GM19239 (cell line): ENCODE measurements at regions not wholly inside any gene's neighbourhood (a gene's known extent, or its start where the extent isn't known, plus 50 kb on each side); places are given as distances from the start of the nearest gene placed in this dataset.

Source experiments
- DNase-seq: peaks from one replicate; pipeline ENCODE4 v3.0.0; 2011; ENCODE audit warnings: low spot score; ENCODE audit not compliant: insufficient read length
- FAIRE-seq: peaks from 2 replicates; lab custom pipeline; 2011; peaks lifted over from hg19 to GRCh38; lab: Jason Lieb, UNC

GRCh38 chr9:1619915-1620710, 395.0 kb upstream of the SMARCA2 start:
- FAIRE-seq (no peak), DNase-seq (no peak)

- FAIRE-seq (no peak), DNase-seq (no peak)
These were observed 377.7 kb upstream of the SMARCA2 start for GRCh38 chr9:1637401-1637800.

GRCh38 chr9:1639166-1639565, 376.0 kb upstream of the SMARCA2 start:
- FAIRE-seq (no peak), DNase-seq (no peak)

- no peak for DNase-seq
- FAIRE-seq: no peak
These were observed 367.4 kb upstream of the SMARCA2 start for GRCh38 chr9:1647776-1648175.

DNA sequence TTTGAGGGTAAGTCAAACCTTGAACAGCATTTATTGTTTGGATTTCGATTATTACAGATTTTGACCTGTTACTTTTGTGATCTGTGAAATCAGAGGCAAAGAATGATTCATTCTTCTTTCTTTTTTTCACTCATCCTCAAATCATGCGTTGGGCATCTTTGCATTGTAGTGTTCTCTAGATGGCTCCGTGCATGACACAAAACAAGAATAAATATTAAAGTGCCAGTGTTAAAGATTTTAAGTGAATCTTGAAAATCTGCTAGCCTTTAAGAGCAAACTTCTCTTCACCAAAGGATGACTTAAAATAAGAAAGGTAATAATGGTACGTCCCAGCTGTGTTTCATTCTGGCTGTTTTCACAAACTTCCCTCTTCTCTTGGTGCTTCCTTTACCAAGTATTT, 361.9 kb upstream of the SMARCA2 start:
- FAIRE-seq (no peak), DNase-seq (no peak)

GRCh38 chr9:1658661-1659362, 356.3 kb upstream of the SMARCA2 start:
- no peak for DNase-seq
- FAIRE-seq: no peak

GRCh38 chr9:1659363-1659690, 355.8 kb upstream of the SMARCA2 start:
- DNase-seq: no peak
- no peak for FAIRE-seq

- FAIRE-seq (no peak), DNase-seq (no peak)
These were observed 346.7 kb upstream of the SMARCA2 start for GRCh38 chr9:1668441-1668840.

- no peak for FAIRE-seq
- no peak for DNase-seq
These were observed 341.8 kb upstream of the SMARCA2 start for GRCh38 chr9:1673300-1673699.

DNA sequence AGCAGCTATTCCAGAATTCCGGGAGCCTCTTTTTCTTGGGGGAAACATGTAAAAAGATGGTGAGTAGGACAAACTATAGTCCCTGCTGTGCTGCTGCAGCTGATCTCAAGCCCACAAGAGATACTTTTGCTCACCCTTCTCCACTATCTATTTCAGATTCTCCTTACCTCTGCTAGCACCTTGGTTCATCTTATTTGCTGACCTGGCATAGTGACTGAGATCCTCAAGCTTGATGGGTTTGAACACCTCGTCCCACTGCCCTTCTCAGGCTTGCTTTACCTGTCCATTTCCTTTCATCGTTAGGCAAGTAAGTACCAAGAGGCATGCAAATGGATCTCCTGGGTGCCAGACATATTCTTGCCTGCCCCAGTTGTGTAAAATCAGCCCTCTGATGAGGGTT, 338.4 kb upstream of the SMARCA2 start:
- FAIRE-seq (no peak), DNase-seq (no peak)

DNA sequence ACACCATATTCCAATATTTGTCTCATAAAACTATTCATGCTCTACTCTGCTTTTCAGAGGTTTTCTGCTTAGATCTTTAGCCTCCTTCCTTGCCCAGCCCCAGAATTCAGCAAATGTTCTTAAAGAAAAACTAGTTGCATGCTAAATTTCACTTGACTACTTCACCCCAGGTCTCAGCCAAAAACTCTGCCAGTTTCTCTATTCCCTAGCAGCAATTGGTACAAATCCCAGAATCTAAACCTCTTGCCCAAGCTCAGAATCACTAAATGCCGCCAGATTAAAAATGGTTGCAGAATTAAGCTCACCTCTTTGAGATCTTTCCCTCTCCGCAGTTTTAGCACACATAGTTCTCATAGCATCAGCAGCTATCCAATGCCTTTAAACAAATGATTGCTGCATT, 331.2 kb upstream of the SMARCA2 start:
- DNase-seq (no peak), FAIRE-seq (no peak)

DNA sequence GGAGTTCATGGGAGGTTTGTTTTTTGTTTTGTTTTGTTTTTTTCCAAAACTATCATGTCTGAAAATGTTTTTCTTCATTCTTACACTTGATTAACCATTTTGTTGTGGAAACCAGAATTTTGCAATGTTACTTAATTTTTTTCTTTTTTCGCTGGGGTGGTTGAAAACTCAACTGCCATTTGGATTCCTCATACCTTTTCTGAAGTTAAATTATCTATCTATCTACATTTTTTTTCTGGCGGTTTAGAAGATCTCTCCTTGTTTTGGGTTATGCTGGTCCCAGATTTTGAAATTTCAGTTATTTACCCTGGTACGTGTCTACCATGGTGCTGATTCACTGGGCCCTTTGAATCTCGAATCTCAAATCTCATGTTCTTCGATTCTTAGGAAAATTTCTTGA, 316.2 kb upstream of the SMARCA2 start:
- FAIRE-seq (no peak), DNase-seq (no peak)

- DNase-seq (no peak), FAIRE-seq (no peak)
These were observed 314.0 kb upstream of the SMARCA2 start for GRCh38 chr9:1701113-1701512.

DNA sequence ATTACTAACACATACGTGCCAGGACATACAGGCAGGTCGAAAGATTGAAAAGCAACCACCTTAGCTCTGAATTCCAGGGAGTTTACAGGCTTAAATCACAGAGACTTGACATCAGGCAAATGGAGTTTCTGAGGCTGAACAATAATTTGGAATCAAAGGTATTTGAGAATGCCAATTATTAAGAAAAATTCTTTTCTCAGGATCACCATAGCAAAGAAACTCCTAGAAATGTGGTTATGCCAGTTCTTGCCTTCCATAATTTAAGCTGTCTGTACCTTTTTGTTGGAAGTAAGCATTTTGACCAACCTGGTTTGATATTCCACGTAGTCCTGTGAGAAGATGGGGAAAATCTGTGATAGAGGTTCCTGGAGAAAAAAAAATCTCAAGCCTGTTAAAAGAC, 312.4 kb upstream of the SMARCA2 start:
- FAIRE-seq (no peak), DNase-seq (no peak)

DNA sequence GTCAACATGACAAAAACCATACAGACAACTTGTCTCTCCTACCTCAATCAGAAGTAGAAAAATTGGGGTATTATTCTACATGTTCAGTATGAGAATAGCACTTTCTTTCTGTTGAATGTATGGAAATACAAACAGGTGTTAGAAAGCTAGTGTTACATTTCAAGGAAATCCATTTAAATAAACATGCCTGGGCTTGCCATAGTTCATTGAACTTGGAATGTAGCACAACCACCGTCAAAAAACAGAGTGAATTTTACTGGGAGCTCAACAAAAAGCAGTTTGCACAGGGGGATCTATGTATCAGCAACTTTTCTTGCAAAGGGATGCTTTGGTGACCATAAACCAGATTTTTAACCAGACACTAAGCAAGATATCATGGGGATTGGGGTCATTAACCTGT, 307.9 kb upstream of the SMARCA2 start:
- FAIRE-seq (no peak), DNase-seq (no peak)

GRCh38 chr9:1708219-1708618, 306.9 kb upstream of the SMARCA2 start:
- DNase-seq (no peak), FAIRE-seq (no peak)

DNA sequence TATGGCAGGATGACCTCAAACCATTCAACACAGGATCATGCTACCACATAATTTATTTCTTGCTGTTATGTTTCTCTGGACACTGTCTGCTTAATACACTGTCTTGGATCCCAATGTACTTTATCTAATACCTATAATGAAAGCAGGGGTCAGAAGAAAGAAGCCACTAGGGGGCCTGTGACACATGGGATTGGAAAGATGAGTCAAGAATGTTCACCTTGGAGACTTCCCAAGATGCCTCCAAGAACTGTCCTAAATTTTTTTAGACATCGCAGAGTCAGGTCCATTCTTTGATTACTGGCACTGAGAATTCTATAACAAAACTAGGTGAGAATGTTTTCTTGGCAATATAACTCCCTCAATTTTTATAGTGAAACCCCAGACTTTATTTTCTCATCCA, 305.8 kb upstream of the SMARCA2 start:
- DNase-seq: no peak
- peak; percentile 4 for FAIRE-seq

GRCh38 chr9:1712861-1713450, 302.2 kb upstream of the SMARCA2 start:
- no peak for FAIRE-seq

GRCh38 chr9:1713841-1714240, 301.3 kb upstream of the SMARCA2 start:
- DNase-seq (no peak), FAIRE-seq (no peak)

More at GRCh38 chr9:1712861-1713450, 302.2 kb upstream of the SMARCA2 start:
- no peak for DNase-seq

DNA sequence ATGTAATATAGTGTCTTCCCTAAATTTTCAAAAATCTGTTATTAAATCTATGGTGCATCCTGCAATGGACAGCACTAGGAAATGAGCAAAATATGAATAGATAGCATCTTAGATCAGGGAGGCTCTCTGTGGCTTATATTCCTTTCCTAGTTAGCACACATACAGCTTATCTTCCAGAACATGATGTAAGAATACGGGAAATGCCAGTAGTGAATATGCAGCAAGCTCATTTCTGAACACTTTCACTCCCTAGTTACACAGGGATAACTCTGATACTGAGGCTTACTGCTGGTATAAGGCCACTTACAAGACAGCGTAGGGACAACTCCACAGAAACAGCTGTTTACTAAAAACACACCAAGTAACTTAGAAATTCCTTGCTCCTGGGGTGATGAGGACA, 297.3 kb upstream of the SMARCA2 start:
- FAIRE-seq: no peak
- DNase-seq: no peak

DNA sequence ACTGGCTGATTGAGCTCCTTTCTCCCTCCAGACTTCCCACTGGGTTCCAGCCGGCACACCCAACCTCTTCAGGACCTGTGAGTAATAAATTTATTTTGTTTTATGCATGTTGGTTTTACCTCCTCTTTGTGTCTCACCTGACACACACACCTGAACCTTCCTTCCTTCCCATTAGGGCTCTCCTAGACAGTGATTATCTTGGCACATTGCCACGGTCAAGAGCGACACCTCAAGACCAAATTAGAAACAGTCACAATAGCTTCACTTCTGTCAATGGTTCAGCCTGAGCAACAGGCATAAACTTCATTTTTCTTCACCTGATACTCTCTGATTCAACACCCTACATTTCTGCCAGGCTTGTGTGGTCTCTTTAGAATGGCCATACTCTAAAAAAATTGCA, 296.3 kb upstream of the SMARCA2 start:
- FAIRE-seq (no peak), DNase-seq (no peak)

- DNase-seq (no peak), FAIRE-seq (no peak)
These were observed 294.0 kb upstream of the SMARCA2 start for GRCh38 chr9:1721196-1721595.
